Natural killer cell treated with Interleukin-12 subunit alpha and Interleukin-12 subunit beta and Interleukin-15 and Interleukin-18, amount 100 ng/mL, for 72 hours (primary cell): ENCODE measurements at regions not wholly inside any gene's neighbourhood (a gene's known extent, or its start where the extent isn't known, plus 50 kb on each side); places are given as distances from the start of the nearest gene placed in this dataset.
"Not testable (repeated sequence)": the region's sequence is repeated elsewhere in the genome, so short reads cannot be mapped to it uniquely, and the experiment has no call there.

Source experiments
- ATAC-seq, 2 donors: fragments of 150-1000 bp; cut with Tn5 transposase in 1 of 2; sonication (Bioruptor Pico), chemical (Tn5 transposase) in 1 of 2; 2 replicates each; pipeline ENCODE4 v1.10.0; 2021
- DNase-seq: peaks from one replicate; pipeline ENCODE4 v3.0.0; 2022; ENCODE audit warnings: low spot score
- H3K27ac Mint-ChIP-seq, 2 donors: 1 replicate in 1 of 2; 2 replicates in 1 of 2; pipeline ENCODE4 v1.8.0; 2022; ENCODE audit warnings: mixed read lengths in 2 of 2, mild to moderate bottlenecking in 1 of 2, moderate library complexity in 1 of 2
- H3K27me3 Mint-ChIP-seq, 2 donors: 1 replicate in 1 of 2; 2 replicates in 1 of 2; pipeline ENCODE4 v1.8.0; 2022; ENCODE audit warnings: mixed read lengths in 2 of 2
- H3K36me3 Mint-ChIP-seq: one replicate; pipeline ENCODE4 v1.8.0; 2022; ENCODE audit warnings: mixed read lengths
- H3K4me1 Mint-ChIP-seq, 2 donors: 1 replicate in 1 of 2; 2 replicates in 1 of 2; pipeline ENCODE4 v1.8.0; 2022; ENCODE audit warnings: low read depth in 2 of 2, mixed read lengths in 2 of 2, mild to moderate bottlenecking in 1 of 2
- H3K4me3 Mint-ChIP-seq: one replicate; pipeline ENCODE4 v1.8.0; 2022; ENCODE audit warnings: mixed read lengths
- H3K9me3 Mint-ChIP-seq: 2 replicates; pipeline ENCODE4 v1.8.0; 2022; ENCODE audit warnings: mixed read lengths

GRCh38 chr14:34302654-34303053 lies 159.4 kb downstream of the SPTSSA start:
- H3K36me3 Mint-ChIP-seq: no peaks in the 10 kb centered on the region
- no peaks in the 10 kb centered on the region for H3K9me3 Mint-ChIP-seq
- H3K4me3 Mint-ChIP-seq: no peak overlapping the region
- H3K27ac Mint-ChIP-seq: no peak overlapping the region
- no peak for ATAC-seq
- DNase-seq: no peak
- H3K27me3 Mint-ChIP-seq: peaks cover 10 to 23% of the 10 kb centered on the region in 2 donors
- H3K4me1 Mint-ChIP-seq: no peaks in the 10 kb centered on the region

DNA sequence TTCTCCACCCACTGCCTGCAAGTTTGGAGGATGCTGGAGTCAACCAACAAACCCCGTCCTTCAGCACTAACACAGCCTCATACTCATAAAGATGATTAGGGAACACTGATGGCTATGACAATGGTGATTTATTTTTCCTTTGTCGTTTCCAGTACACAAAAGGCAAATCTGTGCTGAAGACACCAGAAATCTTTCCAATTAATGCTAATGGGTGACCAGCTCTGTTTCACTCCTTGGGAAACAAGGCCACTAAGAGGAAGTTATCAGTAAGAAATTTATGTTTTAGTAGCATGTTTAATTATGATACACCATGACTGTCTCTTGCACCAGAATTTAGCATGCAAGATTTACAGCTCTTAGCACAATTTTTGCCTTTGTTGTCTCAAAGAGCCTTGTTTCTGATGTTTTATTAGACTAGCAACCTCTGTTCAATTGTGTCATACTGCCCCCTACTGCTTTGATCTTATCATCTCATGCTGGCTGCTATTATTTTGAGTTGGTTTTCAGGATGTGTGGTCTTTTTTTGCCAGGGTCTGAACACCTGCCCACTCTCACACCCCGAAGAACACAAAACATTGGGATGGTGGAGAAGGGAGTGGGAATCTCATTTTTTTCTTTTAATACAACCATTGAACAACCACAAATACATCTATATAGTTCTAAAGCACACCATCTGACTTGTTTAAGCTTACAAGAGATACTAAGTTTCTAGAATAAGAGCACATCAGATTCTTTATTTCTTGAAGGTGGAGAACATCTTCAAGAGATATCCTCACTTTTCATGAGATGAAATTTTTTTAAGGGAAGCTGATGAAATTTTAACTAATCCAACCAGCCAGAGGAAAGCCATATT lies 160.9 kb downstream of the SPTSSA start:
- Mint-ChIP-seq H3K9me3 (no peaks in the 10 kb centered on the region), H3K4me3 (no peak overlapping the region), H3K4me1 (no peaks in the 10 kb centered on the region), H3K27ac (no peak overlapping the region), H3K36me3 (no peaks in the 10 kb centered on the region), H3K27me3 (peaks cover 7 to 26% of the 10 kb centered on the region in 2 donors)
- no peak for ATAC-seq
- no peak for DNase-seq

- Mint-ChIP-seq H3K4me1 (no peaks in the 10 kb centered on the region), H3K27me3 (peaks cover 6 to 25% of the 10 kb centered on the region in 2 donors), H3K9me3 (no peaks in the 10 kb centered on the region), H3K4me3 (no peak overlapping the region), H3K27ac (no peak overlapping the region), H3K36me3 (no peaks in the 10 kb centered on the region)
- DNase-seq (no peak), ATAC-seq (no peak)
These were observed 161.7 kb downstream of the SPTSSA start for GRCh38 chr14:34300330-34300729.

- Mint-ChIP-seq H3K9me3 (no peaks in the 10 kb centered on the region), H3K4me1 (no peaks in the 10 kb centered on the region), H3K36me3 (no peaks in the 10 kb centered on the region), H3K27ac (no peak overlapping the region), H3K4me3 (no peak overlapping the region), H3K27me3 (peaks cover 0 to 17% of the 10 kb centered on the region in 2 donors)
- no peak for ATAC-seq
- no peak for DNase-seq
These were observed 162.7 kb downstream of the SPTSSA start for GRCh38 chr14:34299360-34299759.

DNA sequence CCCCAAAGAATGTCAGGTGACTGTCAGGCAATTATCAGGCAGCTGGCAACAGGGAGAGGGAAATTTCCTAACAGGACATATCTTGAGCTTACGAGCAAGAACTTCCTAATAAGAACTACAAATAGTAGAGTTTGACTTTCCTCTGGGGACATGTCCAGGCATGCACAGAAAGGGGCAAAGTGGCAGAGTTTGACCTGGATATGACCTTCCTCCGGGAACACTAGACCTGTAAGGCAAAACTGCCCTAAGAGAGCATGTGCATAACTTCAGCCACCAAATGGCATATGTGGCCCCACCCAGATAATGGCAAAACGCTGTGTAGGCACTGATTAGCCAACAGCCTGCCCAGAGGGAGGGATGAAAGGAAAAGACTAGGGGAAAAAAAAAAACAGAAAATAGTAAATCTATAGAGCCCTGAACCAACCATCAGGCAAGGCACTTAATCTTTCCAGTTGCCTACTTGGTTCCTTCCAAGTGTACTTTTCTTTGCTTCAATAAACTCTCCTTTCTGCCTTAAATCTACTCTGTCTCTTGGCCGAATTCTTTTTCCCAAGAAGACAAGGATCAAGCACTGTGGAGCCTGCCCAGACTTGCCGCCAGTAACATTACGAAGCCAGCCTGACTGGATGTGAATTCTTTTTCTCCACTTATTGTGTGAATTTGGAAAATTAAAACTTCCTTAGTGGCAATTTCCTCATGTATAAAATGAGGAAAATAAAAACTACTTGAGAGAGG lies 164.1 kb downstream of the SPTSSA start:
- no peak overlapping the region for H3K27ac Mint-ChIP-seq
- H3K4me3 Mint-ChIP-seq: no peak overlapping the region
- H3K4me1 Mint-ChIP-seq: no peaks in the 10 kb centered on the region
- peaks cover under 1 to 15% of the 10 kb centered on the region in 2 donors for H3K27me3 Mint-ChIP-seq
- DNase-seq: no peak
- no peak for ATAC-seq
- no peaks in the 10 kb centered on the region for H3K36me3 Mint-ChIP-seq
- no peaks in the 10 kb centered on the region for H3K9me3 Mint-ChIP-seq

- H3K4me1 Mint-ChIP-seq: no peaks in the 10 kb centered on the region
- no peaks in the 10 kb centered on the region for H3K9me3 Mint-ChIP-seq
- H3K27me3 Mint-ChIP-seq: peaks cover 7 to 15% of the 10 kb centered on the region in 2 donors
- ATAC-seq (no peak), DNase-seq (no peak)
- H3K27ac Mint-ChIP-seq: no peak overlapping the region
- no peak overlapping the region for H3K4me3 Mint-ChIP-seq
- H3K36me3 Mint-ChIP-seq: no peaks in the 10 kb centered on the region
These were observed 178.4 kb downstream of the SPTSSA start for GRCh38 chr14:34283590-34283989.

DNA sequence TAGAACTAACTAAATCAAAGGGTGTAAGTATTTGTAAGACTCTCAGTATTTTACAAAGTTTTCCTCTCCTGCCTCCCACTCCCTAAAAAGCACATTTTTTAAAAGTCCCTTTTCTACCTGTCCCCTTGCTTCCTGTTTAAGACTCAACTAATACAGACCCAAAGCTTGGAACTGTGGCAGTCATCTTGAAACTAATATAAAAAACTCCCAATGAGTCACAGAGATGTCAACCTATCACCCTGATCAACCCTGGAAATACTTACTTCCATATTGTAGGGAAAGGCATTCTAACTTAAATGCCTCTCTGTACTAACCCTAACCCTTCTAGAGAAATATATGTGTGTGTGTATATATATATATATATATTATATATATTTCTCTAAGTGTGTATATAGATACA lies 184.8 kb downstream of the SPTSSA start:
- H3K27ac Mint-ChIP-seq: no peak overlapping the region
- DNase-seq: no peak
- no peak for ATAC-seq
- no peak overlapping the region for H3K4me3 Mint-ChIP-seq
- H3K27me3 Mint-ChIP-seq: peaks cover 5 to 7% of the 10 kb centered on the region in 2 donors
- no peaks in the 10 kb centered on the region for H3K36me3 Mint-ChIP-seq
- H3K4me1 Mint-ChIP-seq: no peaks in the 10 kb centered on the region
- no peaks in the 10 kb centered on the region for H3K9me3 Mint-ChIP-seq

DNA sequence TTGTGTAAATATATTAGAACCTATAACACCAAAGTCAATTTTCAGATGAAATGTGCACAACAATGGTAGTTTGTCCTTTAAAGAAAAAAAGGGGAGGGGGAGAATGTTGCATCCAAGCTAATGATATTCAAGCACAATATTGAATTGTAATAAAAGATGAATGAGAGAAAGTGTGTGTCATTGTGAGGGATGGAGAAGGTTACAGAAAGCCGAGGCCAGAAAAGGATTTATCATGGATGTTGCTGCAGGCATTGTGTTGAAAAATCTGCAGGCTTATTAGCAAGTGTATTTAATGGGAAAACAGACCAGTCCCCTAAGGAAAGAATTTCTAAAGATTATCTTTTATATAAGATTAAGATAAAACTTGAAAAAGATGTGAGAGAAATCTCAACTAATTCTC lies 186.5 kb downstream of the SPTSSA start:
- no peaks in the 10 kb centered on the region for H3K4me1 Mint-ChIP-seq
- H3K27ac Mint-ChIP-seq: no peak overlapping the region
- ATAC-seq (no peak), DNase-seq (no peak)
- no peaks in the 10 kb centered on the region for H3K36me3 Mint-ChIP-seq
- no peak overlapping the region for H3K4me3 Mint-ChIP-seq
- peaks cover 7 to 9% of the 10 kb centered on the region in 2 donors for H3K27me3 Mint-ChIP-seq
- H3K9me3 Mint-ChIP-seq: no peaks in the 10 kb centered on the region

GRCh38 chr14:34275078-34275477 lies 187.0 kb downstream of the SPTSSA start:
- Mint-ChIP-seq H3K4me3 (no peak overlapping the region), H3K9me3 (no peaks in the 10 kb centered on the region), H3K36me3 (no peaks in the 10 kb centered on the region), H3K4me1 (no peaks in the 10 kb centered on the region), H3K27ac (no peak overlapping the region), H3K27me3 (peaks cover 9 to 13% of the 10 kb centered on the region in 2 donors)
- ATAC-seq: no peak
- DNase-seq: no peak

DNA sequence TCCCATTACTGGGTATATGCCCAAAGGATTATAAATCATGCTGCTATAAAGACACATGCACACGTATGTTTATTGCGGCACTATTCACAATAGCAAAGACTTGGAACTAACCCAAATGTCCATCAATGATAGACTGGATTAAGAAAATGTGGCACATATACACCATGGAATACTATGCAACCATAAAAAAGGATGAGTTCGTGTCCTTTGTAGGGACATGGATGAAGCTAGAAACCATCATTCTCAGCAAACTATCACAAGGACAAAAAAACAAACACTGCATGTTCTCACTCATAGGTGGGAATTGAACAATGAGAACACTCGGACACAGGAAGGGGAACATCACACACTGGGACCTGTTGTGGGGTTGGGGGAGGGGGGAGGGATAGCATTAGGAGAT lies 188.3 kb downstream of the SPTSSA start:
- ATAC-seq, H3K27ac Mint-ChIP-seq, H3K4me1 Mint-ChIP-seq, H3K36me3 Mint-ChIP-seq, H3K4me3 Mint-ChIP-seq, DNase-seq, H3K9me3 Mint-ChIP-seq: not testable (repeated sequence)
- peaks cover 10 to 13% of the 10 kb centered on the region in 2 donors for H3K27me3 Mint-ChIP-seq

DNA sequence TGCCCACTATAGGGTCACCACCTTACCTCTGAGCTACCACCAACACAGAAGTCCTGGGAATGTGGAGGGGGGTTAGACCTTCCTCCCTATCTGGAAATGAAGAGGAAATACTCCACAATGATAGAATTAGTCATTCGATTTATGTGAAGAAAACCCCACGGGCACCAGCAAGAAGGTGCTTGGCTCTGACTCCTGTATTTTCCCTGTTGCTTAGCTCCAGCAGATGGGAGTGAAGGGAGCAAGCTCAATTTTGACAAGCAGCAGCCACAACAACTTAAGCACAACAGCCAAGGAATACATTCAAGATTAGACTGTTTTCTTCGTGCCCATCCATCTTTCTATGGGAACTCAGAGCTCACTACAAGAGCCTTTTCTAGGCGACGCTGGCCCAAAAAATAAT lies 191.7 kb downstream of the SPTSSA start:
- no peak for DNase-seq
- Mint-ChIP-seq H3K27ac (no peak overlapping the region), H3K36me3 (no peaks in the 10 kb centered on the region), H3K9me3 (no peaks in the 10 kb centered on the region), H3K4me3 (no peak overlapping the region), H3K4me1 (no peaks in the 10 kb centered on the region), H3K27me3 (peaks cover 7 to 11% of the 10 kb centered on the region in 2 donors)
- ATAC-seq: no peak

DNA sequence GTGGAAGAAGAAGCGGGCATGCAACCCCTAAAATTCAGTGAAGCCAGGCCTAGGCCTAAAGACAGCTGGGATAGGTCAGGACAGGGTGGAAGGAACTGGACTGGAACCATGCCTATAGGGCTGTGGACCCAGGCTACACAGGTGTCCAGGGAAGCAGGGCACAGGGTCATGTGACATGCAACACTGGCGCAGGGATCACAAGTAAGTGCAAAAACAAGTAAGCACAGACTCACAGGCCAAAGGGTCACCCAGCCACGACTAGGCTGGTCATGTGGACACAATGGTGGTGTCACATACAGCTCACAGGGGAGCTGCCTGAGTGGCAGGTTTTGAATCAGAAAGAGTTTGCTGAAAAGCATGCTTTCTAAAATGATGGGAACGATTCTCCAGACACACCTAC lies 195.7 kb downstream of the SPTSSA start:
- Mint-ChIP-seq H3K27ac (no peak overlapping the region), H3K36me3 (no peaks in the 10 kb centered on the region), H3K4me1 (no peaks in the 10 kb centered on the region), H3K27me3 (peaks cover 13 to 29% of the 10 kb centered on the region in 2 donors), H3K9me3 (no peaks in the 10 kb centered on the region), H3K4me3 (no peak overlapping the region)
- ATAC-seq (no peak), DNase-seq (no peak)

- Mint-ChIP-seq H3K27ac (no peak overlapping the region), H3K4me1 (no peaks in the 10 kb centered on the region), H3K27me3 (peaks cover 17 to 37% of the 10 kb centered on the region in 2 donors), H3K36me3 (no peaks in the 10 kb centered on the region), H3K9me3 (no peaks in the 10 kb centered on the region), H3K4me3 (no peak overlapping the region)
- ATAC-seq: no peak
- DNase-seq: no peak
These were observed 199.7 kb downstream of the SPTSSA start for GRCh38 chr14:34262127-34262910.

DNA sequence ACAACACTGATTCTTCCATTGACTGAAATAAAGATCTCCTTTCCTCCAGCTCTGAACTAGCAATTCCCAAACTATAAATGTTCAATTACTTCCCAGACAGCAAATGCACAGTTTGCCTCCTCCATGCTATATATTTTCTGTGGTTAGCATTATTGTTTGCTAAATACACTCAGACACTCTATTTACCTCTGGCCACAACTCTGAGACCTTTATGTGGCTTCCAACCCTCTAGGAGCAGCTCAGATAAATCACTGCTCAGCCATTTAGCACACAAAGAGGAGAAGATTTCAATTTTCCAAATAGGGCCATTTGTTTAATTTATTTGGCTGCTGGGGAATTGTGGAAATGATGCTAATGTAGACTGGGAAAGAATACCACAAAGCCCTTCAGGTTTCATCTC lies 202.0 kb downstream of the SPTSSA start:
- Mint-ChIP-seq H3K4me1 (no peaks in the 10 kb centered on the region), H3K27ac (no peak overlapping the region), H3K4me3 (no peak overlapping the region), H3K27me3 (peaks cover 19 to 40% of the 10 kb centered on the region in 2 donors), H3K9me3 (no peaks in the 10 kb centered on the region), H3K36me3 (no peaks in the 10 kb centered on the region)
- ATAC-seq (no peak), DNase-seq (no peak)
